HG02852 (cell line): ENCODE measurements at regions not wholly inside any gene's neighbourhood (a gene's known extent, or its start where the extent isn't known, plus 50 kb on each side); places are given as distances from the start of the nearest gene placed in this dataset.
"Not testable (repeated sequence)": the region's sequence is repeated elsewhere in the genome, so short reads cannot be mapped to it uniquely, and the experiment has no call there.

Source experiments
- ATAC-seq: cut with Tn5 transposase; IDR thresholded peaks from one replicate; pipeline ENCODE4 v1.9.1; 2021; ENCODE audit warnings: mild to moderate bottlenecking, moderate library complexity; ENCODE audit not compliant: unreplicated experiment

DNA sequence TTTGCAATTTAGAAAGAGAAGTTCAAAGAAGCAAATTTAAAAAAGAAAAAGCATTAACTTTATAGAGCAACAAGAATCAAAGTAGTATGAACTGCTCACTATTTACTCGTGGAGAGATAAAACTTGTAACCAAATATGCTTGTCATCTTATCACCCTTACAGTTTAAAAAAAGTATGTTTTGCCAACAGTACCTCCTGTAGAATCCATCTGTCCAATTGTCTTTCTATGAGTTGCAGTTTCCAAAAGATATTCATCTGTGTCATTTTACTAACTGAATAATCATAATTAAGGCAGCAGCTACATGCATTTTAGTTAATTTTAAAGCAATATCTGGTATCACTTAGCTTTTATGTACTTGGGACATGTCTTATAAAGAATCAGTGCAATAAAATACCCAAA is 1112.3 kb downstream of the DSC3 start:
- no peak for ATAC-seq

GRCh38 chr18:29928081-29928480 is 1114.5 kb downstream of the DSC3 start:
- ATAC-seq, result no peak

DNA sequence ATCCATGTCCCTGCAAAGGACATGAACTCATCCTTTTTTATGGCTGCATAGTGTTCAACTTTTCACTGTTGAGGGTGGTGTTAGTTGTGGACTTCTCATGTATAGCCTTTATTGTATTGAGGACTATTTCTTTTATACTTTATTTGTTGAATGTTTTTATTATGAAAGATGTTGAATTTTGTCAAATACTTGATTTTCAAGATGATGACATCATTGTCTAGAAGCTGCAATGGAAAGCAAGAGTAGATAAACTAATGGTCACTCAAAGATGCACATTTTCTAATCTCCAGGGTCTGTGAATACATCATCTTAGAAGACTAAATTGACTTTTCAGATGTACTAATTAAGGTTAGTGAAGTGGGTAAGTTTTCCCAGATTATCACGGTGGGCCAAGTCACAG is 1117.0 kb downstream of the DSC3 start:
- ATAC-seq, result no peak

- no peak for ATAC-seq
These were observed 1130.2 kb downstream of the DSC3 start for GRCh38 chr18:29912351-29912750.

GRCh38 chr18:29892960-29893558 is 1149.5 kb downstream of the DSC3 start:
- no peak for ATAC-seq

DNA sequence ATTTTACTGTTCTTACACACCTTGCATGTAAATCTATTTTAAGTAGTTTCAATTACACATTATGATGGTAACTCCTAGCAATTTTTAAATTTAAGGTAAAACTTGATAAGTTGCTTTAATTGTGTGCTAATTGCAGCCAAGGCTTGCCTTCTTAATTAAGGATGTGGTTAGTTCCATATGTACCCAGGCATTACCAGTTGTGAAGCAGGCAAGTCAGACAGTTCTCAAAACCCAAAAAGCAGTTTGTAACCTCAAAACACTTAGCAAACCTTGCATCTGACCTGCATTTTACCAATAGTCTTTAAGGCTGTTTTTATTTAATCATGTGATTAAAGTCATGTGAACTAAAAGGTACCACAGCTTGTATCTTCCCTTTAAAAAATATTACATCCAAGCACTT is 1159.4 kb downstream of the DSC3 start:
- no peak for ATAC-seq

DNA sequence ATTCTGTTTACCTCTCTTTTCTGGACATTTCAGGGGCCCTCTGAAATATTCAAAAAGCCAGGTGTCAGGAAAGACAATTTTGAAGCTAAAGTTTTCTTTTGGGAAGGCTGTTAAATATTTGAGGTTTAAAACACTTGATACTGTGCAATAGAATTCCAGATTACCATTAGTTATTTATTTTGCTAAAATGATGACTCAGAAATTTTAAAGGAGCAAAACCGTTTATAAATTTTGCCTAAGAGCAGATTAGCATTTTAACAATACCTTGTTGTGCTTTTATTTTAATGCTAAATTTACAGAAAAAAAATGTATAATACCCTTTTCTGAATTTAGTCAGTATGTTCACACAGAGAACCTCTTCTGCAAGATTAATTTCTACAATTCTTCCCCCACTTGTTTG is 1159.9 kb downstream of the DSC3 start:
- ATAC-seq, result no peak

DNA sequence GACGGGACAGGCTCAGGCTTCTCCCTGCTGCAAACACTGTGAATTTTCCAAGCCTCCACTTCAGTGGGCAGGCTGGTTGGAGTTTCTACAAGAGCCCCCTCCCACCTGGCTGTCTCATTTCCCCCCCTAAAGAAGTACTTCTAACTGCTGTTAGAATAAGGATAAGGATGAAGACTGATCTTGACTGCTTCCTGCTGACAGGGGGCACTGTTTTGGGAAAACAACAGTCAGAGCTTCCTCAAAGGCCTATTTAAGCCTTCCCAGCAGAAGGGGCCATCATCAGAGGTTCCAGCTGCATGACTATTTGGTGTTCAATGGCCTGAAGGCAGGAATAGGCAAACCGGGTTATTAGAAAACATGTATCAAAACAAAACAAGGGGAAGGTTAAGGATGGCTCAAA is 1162.8 kb downstream of the DSC3 start:
- no peak for ATAC-seq

DNA sequence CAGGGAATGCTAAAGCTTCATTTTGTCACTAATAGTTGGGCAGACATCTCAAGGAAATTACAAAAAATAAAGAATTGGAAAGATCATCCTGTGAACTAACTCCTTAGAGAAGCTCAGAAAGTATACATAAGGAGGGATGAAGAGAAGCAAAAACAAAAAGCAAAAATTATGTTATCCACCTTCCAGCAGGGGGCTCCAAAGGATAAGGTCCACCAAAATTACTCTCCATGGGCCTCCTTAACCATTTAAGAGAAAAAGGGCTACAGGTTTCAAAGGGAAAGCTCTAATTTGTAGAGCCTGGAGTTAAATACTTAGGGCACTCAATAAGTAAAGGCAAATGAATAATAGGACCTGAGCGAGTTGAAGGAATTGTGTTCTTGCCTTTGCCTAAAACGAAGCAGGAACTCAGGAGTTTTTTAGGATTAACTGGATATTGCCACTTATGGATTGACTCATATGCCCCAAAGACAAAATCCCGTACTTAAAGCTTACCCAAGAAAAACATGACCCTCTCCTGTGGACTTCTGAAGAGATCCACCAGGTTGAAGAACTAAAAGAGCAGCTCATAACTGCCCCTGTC is 1167.9 kb downstream of the DSC3 start:
- peak; percentile 74 for ATAC-seq

DNA sequence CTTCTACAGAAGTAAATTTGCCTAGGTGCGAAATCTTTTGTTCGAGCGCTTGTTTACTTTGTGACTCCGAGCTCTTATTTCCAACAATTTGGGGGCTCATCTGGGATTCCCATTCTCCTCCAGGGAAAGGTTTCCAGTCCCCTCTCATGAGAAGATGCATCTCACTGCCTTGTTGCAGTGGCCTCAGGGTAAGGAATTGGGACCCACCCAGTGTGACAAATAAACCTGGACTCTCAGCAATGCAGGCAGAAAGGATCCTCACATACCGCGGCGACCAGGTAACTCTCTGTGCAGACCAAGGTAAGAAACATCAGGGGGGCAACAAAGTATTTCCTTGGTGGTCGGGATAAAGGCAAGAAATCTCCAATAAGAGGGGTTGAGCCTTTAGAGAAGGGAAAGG is 1169.3 kb downstream of the DSC3 start:
- no peak for ATAC-seq

- no peak for ATAC-seq
These were observed 1171.3 kb downstream of the DSC3 start for GRCh38 chr18:29871246-29871645.

DNA sequence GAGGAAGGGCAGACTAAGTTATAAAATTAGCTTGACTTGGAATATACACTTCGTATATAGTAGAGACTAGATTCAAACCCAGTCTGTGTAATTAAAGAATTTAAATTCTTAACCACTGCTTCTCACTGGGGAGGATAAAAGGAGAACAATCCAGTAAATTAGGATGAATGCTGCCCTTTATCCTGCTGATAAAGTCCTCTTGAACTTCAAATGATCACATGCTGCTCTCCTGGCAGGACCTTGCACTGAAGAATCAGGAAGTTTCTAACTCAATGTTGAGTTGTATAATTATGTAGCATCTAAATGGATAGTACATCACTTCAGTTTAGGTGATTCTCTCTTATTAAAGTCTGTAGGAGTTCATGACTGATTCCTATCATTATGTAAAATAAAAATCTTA is 1179.7 kb downstream of the DSC3 start:
- ATAC-seq, result no peak

DNA sequence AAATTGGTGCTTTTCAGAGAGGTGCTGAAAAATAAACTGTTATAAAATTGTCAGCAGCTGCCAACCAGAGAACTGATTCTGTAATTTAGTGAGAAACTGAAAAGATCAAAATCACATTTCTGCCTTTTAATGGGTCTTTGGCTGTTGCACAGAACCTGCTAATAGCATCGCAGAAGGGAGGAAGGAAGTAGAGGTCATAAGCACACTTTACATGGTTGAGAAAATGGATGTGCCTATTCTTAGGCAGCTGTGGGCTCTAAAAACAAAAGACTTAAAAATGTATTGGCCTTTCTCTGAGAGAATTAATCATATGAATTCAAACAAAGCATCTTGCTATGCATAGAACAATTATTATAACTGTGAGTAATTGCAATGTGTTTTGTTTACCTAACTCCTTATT is 1186.9 kb downstream of the DSC3 start:
- no peak for ATAC-seq

GRCh38 chr18:29853126-29853525 is 1189.4 kb downstream of the DSC3 start:
- no peak for ATAC-seq

DNA sequence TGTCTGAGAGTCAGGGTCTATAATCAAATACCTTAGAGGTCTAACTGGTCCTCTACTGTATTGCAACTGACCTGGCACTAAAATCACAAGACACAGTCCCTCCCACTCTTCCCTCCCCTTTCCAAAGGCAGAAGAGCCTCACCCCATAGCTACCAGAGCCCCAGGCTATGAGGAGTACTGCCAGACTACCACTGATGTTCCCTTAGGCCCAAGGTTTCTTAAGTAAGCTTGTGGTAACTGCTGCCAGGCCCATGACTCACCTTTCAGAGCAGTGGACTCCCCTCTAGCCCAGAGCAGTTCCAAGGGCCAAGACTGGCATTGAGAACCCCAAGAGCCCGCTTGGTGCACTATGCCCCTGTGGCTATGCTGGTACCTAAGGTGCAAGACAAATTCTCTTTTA is 1193.4 kb downstream of the DSC3 start:
- ATAC-seq, result no peak

DNA sequence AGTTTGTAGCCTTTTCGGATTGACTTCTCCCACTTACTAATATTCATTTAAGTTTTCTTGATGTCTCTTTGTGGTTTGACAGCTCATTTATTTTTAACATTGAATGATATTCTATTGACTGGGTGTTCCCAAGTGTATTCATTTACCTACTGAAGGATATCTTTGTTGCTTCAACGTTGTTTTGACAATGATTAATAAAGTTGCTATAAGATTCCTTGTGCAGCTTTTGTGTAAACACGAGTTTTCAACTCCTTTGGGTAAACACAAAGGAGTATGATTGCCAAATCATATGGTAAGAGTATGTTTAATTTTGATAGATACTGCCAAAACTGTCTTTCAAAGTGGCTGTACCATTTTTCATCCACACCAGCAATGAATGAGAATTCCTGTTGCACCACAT is 1200.9 kb downstream of the DSC3 start:
- ATAC-seq, result no peak

- ATAC-seq, result no peak
These were observed 1202.5 kb downstream of the DSC3 start for GRCh38 chr18:29840089-29840488.

DNA sequence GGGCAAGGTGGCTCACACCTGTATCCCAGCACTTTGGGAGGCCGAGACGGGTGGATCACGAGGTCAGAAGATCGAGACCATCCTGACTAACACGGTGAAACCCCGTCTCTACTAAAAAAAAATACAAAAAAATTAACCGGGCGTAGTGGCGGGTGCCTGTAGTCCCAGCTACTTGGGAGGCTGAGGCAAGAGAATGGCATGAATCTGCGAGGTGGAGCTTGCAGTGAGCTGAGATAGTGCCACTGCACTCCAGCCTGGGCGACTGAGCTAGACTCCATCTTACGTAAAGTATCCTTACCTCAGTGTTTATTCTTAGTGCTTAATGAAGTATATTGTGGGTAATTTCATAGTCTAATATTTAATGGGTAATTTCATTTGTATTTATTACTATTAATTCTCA is 1203.6 kb downstream of the DSC3 start:
- ATAC-seq, result not testable (repeated sequence)

- no peak for ATAC-seq
These were observed 1204.0 kb downstream of the DSC3 start for GRCh38 chr18:29838556-29838955.

DNA sequence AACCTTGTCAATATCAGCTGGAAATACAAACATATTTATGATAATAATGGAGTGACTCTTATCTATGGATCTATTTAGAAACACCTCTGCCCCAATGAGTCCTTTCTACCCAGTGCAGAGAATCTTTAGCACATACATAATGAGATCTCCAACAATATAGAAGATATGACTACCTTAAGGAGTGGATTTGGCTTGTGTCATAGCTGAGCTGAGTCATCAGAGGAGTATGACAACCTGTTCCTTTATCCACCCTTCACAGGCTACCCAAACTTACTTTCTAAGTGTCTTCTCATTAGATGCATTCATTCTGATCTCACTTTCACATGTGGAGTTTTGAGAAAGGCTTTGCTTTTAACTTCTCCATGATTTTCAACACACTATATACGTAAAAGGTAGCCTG is 1218.9 kb downstream of the DSC3 start:
- no peak for ATAC-seq

GRCh38 chr18:29821544-29821943 is 1221.0 kb downstream of the DSC3 start:
- no peak for ATAC-seq

GRCh38 chr18:29811519-29811918 is 1231.0 kb downstream of the DSC3 start:
- ATAC-seq, result no peak

GRCh38 chr18:29780816-29781215 is 1261.7 kb downstream of the DSC3 start:
- ATAC-seq, result no peak
